AG20443 (cell line): ENCODE measurements at regions not wholly inside any gene's neighbourhood (a gene's known extent, or its start where the extent isn't known, plus 50 kb on each side); places are given as distances from the start of the nearest gene placed in this dataset.
"Not testable (repeated sequence)": the region's sequence is repeated elsewhere in the genome, so short reads cannot be mapped to it uniquely, and the experiment has no call there.

ENCODE experiments used
- DNase-seq: peaks from one replicate; pipeline ENCODE4 v3.0.0; 2012; ENCODE audit warnings: low spot score, mixed read lengths

DNA sequence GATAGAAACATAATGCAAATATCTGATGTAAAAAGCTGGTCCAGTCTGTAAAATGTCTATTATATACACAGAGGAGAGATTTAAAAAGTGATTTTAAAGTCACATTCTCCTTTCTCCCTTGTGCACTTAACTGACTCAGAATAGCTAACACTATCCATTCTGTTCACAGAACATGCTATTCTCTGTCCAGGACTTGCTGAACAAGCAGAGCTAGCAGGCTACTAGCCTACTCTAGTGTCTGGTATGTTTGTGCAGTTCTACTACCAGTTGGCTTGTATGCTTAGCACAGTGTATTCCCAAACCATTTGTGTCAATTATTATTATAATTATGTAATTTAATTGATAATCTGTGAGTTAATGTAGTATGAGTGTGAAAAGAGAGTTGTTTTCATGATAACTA is 161.7 kb upstream of the NUDT12 start:
- no peak for DNase-seq

DNA sequence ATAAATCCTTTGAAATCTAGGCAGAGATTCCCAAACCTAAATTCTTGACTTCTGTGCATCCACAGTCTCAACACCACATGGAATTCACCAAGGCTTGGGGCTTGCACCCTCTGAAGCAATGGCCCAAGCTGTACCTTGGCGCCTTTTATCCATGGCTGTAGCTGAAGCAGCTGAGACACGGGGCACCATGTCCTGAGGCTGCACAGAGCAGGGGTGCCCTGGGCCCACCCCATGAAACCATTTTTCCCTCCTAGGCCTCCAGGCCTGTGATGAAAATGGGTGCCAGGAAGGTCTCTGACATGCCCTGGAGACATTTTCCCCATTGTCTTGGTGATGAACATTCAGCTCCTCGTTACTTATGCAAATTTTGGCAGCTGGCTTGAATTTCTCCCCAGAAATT is 158.6 kb upstream of the NUDT12 start:
- DNase-seq = no peak

DNA sequence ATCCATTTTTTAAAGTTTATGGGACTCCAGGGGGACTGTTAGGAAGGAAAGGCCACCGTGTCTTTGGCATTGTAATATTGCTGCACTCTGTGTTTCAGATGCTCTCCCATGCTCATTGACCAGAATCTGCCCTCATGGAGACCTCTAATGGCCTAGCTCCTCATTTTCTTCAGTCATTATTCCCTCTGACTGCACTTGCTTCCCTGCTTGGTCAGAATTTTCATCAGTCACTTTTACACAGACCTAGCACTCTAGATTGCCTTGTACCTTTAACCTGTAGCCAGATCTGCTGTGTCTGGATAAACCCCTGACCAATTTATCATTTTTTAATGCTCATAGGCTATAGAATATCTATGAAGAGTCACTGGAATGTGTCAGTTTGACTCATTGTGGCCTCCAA is 155.5 kb upstream of the NUDT12 start:
- no peak for DNase-seq

DNA sequence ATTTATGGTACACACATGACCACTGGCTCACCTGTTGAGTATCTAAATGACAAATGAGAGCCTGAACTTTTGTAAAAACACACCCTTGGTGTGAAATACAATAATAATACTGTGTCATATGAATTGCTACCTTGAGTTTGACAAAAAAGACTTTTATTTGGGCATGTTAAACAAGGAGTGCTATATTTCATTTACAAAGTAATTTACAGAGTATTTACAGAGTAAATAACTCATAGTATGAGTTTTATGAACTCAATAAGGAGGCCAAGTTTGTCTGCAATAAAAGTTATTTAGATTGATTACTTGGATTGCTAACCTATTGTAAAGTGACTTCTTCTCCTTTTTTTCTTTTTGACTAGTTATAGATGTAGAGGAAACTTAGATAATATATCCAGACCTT is 146.0 kb upstream of the NUDT12 start:
- DNase-seq = no peak

DNA sequence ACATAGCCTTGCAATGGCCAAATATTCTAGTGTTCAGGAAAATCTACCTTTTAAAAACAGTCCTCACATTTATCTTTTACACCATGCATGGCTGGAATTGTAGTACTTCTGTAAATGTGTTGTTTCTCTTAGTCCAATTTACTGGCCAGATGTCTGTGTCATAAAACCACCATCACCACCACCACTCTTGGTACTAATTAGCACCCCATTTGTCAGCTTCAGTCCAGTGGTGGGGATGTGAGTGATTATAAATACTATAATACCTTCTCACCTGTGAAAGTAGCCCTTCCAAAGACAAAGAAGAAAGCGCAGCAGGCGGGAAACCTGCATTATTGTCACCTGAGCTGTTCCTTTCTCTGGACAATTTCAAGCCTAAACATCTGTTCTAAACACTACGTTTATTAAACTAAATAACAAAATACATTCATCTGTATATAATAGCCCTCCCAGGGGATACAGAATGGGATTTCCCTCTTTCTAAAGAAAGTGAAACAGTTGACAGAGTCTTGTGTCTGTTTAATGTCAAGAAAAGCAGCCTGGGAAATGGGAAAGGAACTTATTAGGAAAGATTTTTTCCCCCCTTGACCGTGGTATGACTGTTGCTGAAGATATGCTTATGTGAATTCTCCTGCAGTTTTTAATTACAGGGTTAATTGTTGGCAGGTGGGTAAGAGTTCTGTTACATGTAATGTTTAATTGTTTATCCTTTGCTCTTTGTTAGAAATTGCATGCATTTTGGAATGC is 144.5 kb upstream of the NUDT12 start:
- no peak for DNase-seq

DNA sequence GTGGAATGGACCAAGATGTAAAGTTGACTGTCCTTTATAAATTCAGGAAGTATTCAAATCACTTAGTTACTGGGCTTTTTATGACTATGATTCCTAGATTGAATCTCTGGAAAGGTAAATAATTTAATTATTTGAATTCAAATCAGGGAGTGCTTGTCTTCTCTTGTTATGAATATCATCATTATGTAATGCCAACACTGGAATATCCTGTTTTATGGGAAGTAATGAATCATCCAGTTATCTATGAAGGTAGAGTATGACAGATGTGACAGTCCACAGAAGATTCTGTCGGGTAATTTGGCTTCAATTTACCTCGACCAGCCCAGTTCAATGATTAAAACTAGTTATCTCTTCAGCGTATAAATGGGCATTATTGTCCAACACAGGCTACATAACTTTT is 141.0 kb upstream of the NUDT12 start:
- no peak for DNase-seq

DNA sequence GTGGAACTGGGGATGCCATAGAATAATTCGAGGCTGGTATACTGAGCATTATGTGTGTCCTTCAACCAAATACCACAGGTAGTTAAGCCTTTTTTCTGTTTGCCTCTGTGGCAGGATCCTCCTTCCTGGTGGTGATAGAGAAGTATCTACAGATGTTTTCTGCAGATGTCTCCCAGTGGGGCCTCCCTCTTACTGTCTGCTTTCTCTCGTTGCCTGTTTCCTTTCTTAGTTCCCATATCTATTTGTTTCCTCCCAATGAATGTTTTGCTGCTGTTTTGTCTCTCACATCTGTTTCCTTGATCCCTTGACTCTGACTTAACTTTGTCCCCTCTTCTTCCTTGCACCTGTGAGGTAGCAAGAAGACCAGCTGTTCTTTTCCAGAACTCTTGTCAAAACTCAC is 130.9 kb upstream of the NUDT12 start:
- no peak for DNase-seq

DNA sequence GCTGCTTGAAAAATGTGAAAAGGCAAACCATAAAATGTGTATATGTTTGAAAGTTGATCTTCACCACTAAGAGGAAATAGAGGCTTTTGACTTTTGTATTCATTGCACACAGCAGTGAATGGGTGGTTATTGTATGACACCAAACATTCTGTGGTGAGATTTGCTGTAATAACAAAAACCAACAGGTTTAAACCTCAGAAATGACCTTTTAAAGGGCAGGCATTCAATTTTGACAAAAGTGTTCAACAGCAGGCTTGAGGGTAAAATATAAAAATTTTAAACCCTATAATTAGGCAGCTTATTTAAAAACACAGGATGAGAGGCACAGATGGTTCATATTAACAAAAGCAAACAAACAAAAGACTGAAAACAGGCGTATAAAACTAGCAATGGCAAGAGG is 128.1 kb upstream of the NUDT12 start:
- no peak for DNase-seq

DNA sequence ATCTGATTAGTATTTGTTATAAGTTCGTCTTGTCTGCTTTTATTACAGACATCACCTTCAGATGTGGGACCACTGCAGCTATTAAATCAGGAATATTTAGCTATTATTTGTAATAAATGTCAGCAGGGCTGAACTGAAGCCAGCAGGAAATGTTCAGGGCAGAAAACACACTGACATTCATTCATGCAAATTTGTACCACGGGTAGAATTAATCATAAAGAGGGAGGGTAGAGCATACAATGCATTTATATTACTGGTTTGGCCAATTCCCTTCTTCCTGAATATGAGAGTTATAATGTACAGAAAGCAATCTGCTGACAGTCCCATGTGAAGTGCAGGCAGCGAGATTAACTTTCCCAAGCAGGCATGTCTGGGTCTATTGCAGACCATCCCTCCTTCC is 117.3 kb upstream of the NUDT12 start:
- no peak for DNase-seq

DNA sequence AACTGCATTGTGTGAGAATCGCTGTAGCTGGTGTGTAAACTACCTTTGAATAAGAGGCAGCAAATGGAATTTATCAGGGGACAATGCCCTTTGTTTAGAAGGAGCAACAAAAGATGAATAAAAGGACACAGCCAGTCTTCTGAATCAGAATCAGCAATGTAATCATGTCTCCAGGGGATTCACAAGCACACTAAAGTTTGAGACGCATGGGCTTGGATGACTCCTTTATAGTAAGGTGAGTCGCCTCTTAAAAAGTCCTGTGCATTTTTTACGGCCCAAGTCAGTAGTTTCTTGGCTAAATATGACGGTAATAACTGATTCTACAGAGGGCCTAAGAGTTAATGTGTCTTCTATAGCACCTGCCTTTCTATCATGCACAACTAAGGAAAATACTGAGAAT is 113.6 kb upstream of the NUDT12 start:
- DNase-seq = not testable (repeated sequence)

DNA sequence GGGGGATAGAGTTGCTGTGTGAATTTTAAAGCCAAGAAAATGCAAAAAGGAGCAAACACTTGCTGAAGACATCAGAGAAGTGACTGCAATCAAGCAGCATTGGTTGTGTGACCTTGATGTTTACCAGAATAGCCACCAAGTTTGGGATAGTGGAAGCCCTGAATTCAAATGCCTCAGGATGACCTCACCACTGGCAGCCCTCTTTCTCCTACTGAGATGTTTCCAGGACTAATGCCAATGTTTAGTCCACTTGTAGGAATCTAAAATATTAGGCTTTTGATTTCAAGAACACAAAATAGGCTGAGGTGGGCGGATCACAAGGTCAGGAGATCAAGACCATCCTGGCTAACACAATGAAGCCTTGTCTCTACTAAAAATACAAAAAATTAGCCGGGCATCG is 112.2 kb upstream of the NUDT12 start:
- peak; percentile 20 for DNase-seq

DNA sequence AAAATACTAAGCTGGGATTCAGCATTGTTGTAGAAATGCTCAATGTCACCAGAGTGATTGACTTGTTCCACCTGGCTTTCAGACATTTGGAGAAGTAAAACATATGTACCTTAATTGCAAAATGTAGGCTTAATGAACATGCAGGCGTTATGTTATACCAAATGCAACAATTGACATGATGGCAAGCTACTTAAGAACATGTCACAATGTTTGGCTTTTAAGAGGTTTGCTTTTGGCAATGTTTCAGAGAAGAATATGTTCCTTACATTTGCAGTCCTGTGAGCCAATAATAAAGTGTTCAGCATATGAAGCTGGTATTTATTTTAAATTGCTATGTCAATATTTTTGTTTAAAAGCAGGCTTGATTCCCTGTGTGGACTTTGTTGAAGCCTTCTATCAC is 111.7 kb upstream of the NUDT12 start:
- no peak for DNase-seq

DNA sequence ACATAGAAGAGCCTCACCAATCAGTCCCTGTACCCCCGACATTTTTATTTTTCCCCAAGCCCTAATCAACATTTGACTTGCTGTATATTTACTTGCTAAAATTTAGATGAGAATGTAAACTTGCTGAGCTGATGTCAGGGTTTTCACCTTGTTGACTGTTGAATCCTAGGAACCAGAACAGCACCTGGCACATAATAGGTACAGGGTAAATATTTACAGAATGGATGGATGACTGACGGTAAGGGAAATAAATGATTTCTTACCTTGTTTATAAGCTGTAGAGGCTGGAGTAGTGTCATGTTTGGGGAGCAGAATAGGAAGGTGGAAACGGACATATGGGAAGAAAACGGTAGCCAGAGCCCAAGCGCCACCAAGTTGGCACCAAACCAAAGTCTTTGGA is 107.0 kb upstream of the NUDT12 start:
- DNase-seq = no peak

DNA sequence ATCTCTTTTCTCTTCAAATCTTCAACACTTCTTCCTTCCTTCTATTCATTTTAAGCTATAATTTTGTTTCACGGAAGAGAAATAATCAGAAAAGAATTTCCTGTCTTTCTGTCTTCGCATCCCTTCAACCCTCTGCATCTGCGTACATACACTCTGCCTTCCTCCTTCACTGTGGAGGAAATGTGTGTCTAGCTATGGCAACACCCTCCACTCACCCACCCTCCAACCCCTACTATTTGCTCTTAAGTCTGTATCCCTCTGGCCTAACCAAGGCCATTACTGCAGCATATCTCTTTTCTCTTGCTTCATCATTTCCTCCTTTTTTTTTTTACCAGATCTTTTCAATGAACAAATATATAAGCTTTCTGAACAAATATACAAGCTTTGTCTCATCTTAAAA is 105.7 kb upstream of the NUDT12 start:
- no peak for DNase-seq

DNA sequence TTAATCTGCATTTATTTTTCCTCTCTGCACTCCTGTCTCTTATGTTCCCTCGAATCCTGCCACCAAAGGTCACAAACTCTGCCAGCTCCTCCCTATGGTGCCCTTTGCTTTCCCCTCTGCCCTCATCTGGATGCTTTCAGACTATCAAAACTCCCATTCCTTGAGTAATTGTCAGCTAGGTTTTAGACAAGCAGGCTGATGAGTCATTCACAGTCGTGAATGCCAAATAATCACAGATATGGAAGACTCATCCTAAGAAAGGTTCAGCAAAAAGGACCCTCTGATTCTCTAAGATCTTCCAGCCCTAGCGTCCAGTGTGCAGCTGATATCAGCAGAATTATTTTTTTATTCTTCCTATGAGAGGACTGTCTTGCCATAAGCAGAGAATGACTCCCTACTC is 104.5 kb upstream of the NUDT12 start:
- DNase-seq = no peak

DNA sequence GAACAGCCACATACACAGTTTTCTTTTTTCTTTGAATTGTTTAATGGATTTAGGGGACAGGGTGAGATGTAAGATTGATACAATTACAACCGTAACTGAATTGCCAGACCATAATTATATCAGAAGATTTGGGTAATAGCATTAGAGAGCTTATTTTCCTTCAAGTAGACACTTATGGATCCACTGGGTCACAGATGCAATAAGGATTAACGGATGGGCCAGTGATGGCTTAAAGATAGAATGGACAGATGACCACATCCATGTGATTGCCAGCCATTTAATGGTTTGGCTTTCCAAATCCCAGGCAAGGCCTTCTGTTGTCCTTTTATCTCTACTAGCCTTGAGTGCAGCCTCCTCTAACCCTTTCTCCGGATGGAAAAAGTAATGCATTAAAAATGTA is 94.7 kb upstream of the NUDT12 start:
- DNase-seq = no peak

DNA sequence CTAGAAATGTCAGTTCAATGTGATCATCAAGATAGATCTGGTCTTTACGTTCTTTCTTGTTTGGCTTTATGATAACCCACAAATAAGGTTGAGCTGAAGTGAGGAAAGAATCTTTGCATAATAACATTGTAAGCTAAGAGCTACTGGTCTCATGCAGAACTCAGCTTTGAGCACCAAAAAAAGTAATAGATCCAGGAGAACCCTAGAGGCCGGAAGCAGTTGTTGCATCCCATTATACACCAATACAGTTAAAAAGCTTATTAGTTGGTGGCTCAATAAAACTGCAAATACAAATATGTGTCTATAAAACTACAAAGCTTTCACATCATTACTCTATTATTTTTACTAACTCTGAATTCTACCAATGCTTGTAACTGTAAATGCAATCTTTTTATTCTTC is 85.5 kb upstream of the NUDT12 start:
- no peak for DNase-seq

DNA sequence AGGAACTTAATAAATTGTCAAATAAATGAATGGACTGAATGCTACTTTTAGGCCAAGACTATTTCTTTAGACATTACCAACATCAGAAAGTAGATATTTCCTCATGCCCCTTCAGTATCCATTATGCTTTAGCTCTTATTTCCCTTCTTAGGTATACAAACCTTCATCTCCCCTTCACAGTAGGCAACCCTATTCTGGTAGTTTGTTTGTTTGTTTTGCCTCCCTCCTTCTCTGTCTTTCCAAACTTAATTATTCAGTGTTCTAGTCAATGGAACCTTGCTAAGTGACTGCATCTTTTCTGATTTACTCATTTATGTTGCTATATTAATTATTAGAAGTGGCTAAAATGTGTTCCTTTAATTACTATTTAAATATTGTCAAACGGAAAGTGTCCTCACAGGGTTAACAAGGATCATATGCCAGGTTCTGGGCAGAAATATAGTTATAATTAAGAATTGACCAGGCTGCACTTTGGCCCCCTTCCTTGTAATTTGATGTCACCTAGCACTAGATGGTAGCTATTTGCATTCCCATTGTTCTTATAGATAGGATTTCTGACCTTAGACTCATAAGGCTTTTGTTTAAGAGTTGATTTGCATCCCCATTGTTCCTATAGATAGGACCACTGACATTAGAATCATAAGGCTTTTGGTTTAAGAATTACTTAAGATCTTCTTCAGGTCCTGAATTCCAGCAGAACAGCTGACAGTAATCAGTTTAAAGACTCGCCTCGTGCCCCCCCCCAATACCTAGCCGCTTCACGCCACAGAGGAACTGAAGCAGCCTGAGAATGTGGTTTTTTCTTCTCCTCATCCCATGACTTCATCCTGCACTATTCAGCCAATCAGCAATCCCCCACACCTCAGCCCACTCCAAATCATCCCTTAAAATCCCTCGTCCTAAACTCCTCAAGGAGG is 84.4 kb upstream of the NUDT12 start:
- no peak for DNase-seq

DNA sequence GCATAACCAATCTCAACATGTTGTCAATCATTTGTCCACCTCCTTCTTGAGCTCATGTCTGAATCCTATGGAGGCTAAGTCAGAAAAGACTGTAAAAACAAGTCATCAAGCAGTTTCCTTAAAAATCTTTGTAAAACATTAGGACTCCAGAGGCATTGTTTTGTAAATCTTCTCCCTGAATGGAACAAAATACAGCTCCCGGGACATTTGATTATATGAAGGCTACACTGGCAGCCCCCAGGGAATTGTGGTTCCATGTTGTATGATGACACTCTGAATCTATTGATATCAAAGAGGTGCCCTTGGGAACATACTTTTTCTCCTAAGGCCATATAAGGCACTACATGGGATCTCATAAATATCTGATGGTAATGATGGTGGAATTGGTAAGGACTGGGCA is 83.2 kb upstream of the NUDT12 start:
- no peak for DNase-seq

DNA sequence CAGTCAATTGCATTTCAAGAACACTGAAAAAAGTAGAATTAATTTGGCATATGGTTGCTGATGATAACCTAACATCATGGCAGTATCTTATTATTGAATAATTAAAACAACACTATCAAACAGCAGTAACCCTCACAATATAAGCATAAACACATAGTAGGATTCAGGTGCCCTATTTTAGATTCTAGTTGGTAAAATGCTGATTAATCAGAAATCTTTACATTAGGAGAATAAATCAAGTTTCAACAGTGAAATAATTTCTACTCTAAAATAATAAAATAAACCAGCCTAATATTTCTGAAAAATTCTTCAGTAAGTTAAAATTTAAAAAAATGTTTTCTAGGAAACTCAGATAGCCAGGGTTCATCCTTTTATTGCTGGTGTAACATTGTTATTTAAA is 76.4 kb upstream of the NUDT12 start:
- DNase-seq = no peak

DNA sequence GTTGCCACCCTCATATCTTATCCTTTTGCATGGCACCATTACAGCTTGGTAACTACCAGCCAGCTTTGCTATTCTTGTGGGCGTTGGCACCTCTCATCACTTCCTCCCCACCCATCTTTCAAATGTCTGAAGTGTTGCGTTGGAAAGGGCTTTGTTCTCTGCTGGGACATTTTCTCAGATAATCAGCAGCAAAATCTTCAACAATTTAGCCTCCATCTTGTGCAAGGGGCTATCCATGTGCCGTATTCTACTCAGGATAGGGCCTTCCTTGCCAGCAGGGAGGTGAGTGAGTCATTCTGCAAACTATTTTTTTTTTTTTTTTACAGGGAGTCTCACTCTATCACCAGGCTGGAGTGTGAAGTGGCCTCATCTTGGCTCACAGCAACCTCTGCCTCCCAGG is 62.1 kb upstream of the NUDT12 start:
- no peak for DNase-seq

DNA sequence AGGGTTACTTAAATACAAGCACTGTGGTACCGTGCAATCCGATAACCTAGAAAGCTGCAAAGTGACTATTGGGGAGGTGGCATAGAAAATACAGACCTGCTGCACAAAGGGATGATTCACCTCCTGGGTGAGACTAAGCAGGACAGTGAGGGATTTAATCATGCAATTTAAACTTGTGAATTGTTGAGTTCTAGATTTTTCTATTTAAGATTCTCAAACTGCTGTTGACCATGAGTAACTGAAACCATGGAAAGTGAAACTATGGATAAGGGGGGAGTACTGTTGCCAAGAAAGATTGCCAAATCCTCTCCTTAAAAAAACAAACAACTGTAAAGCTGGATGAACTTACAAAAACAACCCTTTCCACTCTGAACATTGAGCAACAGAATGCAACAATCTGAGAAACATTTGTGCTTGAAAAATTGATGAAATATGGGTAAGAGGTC is 61.5 kb upstream of the NUDT12 start:
- no peak for DNase-seq

DNA sequence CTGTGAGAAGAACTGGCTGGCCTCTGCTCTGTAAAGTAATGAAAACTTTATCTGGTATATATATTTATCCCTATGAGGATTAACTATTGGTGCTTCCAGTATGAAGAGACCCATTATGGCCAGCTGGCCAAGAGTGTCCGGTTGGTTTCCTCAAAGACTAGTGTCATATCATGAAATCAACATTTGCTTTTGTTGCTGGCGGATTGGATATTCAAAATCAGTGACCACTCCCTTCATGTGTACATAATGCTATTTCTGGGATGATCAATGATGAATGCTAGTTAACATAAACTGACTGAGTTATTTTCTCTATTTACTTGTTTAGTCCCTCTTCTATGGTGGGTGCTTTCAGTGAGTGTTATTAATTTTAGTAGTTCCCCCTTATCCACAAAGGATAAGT is 60.8 kb upstream of the NUDT12 start:
- DNase-seq = no peak

DNA sequence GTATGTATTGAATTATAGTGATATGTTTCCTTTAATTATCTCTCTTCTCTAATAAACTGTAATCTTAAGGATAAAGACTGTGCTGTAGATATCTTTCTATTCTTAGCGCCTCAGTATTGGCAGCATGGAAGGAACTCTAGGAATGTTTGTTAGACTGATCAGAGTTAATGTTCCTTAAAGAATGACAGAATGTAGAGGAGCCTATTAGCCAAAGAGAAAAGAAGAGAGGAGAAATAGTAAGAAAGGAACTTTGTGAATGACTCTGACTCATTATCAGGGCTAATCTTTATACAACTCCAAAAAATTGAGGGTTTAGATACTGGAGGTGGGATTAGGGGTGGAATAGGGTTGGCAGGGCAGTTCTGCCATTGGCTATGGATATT is 59.0 kb upstream of the NUDT12 start:
- DNase-seq = no peak
